CD4-positive, alpha-beta T cell treated with Interleukin-15 for 4 hours (primary cell): ENCODE measurements at regions not wholly inside any gene's neighbourhood (a gene's known extent, or its start where the extent isn't known, plus 50 kb on each side); places are given as distances from the start of the nearest gene placed in this dataset.
"Not testable (repeated sequence)": the region's sequence is repeated elsewhere in the genome, so short reads cannot be mapped to it uniquely, and the experiment has no call there.

Experiments
- DNase-seq: peaks from one replicate; pipeline ENCODE4 v3.0.0-alpha.2; 2020; ENCODE audit warnings: low spot score

GRCh38 chr10:10020945-10021344 lies 996.7 kb upstream of the CELF2 start:
- no peak for DNase-seq

- no peak for DNase-seq
Observed at GRCh38 chr10:10032991-10033390, 984.7 kb upstream of the CELF2 start.

GRCh38 chr10:10038348-10038747 lies 979.3 kb upstream of the CELF2 start:
- DNase-seq = no peak

- DNase-seq = no peak
Observed at GRCh38 chr10:10039595-10039994, 978.1 kb upstream of the CELF2 start.

- no peak for DNase-seq
Observed at GRCh38 chr10:10043083-10043482, 974.6 kb upstream of the CELF2 start.

- no peak for DNase-seq
Observed at GRCh38 chr10:10044922-10045764, 972.5 kb upstream of the CELF2 start.

GRCh38 chr10:10045765-10046028 lies 972.0 kb upstream of the CELF2 start:
- no peak for DNase-seq

- DNase-seq = no peak
Observed at GRCh38 chr10:10047426-10047825, 970.2 kb upstream of the CELF2 start.

- no peak for DNase-seq
Observed at GRCh38 chr10:10053051-10053450, 964.6 kb upstream of the CELF2 start.

GRCh38 chr10:10054466-10054865 lies 963.2 kb upstream of the CELF2 start:
- DNase-seq = no peak

GRCh38 chr10:10055656-10056442 lies 961.8 kb upstream of the CELF2 start:
- DNase-seq = no peak

GRCh38 chr10:10056961-10057360 lies 960.7 kb upstream of the CELF2 start:
- no peak for DNase-seq

- DNase-seq = no peak
Observed at GRCh38 chr10:10067644-10068043, 950.0 kb upstream of the CELF2 start.

GRCh38 chr10:10074847-10075246 lies 942.8 kb upstream of the CELF2 start:
- DNase-seq = not testable (repeated sequence)

GRCh38 chr10:10078446-10078845 lies 939.2 kb upstream of the CELF2 start:
- no peak for DNase-seq

- no peak for DNase-seq
Observed at GRCh38 chr10:10092581-10092980, 925.1 kb upstream of the CELF2 start.

GRCh38 chr10:10093021-10093420 lies 924.7 kb upstream of the CELF2 start:
- no peak for DNase-seq

- DNase-seq = no peak
Observed at GRCh38 chr10:10094691-10095090, 923.0 kb upstream of the CELF2 start.

- no peak for DNase-seq
Observed at GRCh38 chr10:10096296-10096695, 921.4 kb upstream of the CELF2 start.

- DNase-seq = no peak
Observed at GRCh38 chr10:10096898-10097297, 920.8 kb upstream of the CELF2 start.

- no peak for DNase-seq
Observed at GRCh38 chr10:10101106-10101505, 916.6 kb upstream of the CELF2 start.

GRCh38 chr10:10110844-10111490 lies 906.7 kb upstream of the CELF2 start:
- DNase-seq = no peak

- no peak for DNase-seq
Observed at GRCh38 chr10:10118131-10118530, 899.5 kb upstream of the CELF2 start.
